GM19351 (cell line): ENCODE measurements at regions not wholly inside any gene's neighbourhood (a gene's known extent, or its start where the extent isn't known, plus 50 kb on each side); places are given as distances from the start of the nearest gene placed in this dataset.
"Not testable (repeated sequence)": the region's sequence is repeated elsewhere in the genome, so short reads cannot be mapped to it uniquely, and the experiment has no call there.

Experiments
- ATAC-seq: cut with Tn5 transposase; IDR thresholded peaks from one replicate; pipeline ENCODE4 v1.9.1; 2021; ENCODE audit warnings: mild to moderate bottlenecking, moderate library complexity; ENCODE audit not compliant: unreplicated experiment

DNA sequence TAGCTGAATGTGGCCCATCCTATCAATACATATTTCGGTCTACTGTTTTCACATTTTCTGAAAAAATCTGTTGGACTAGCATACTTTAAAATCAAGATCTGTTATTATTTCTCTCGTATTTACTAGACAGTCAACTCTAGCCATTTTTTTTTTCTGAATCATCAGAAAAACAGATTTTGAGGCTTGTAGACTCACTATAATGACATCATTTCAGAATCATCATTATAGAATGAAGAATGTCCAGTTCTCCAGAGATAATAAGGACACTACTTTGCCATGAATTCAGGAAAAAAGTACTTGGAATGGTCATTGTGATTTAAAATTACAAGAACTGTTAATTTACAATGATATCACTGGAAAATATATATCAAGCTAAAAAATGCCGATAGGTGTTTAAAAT lies 589.8 kb downstream of the KCNH5 start:
- no peak for ATAC-seq

DNA sequence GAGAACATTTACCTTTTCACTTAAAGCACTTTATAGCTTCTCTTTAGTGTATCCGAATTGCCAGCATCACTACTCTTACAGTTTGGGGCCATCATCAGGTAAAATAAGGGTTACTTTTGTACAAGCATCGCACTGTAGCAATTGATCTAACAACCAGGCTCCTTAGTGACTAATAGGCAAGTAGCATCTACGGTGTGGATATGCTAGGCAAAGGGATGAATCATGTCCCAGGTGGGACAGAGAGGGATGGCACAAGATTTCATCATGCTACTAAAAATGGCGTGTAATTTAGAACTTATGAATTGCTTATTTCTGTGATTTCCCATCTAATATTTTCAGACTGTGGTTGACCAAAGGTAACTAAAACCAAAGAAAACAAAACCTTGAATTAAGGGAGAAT lies 582.3 kb downstream of the KCNH5 start:
- ATAC-seq = no peak

DNA sequence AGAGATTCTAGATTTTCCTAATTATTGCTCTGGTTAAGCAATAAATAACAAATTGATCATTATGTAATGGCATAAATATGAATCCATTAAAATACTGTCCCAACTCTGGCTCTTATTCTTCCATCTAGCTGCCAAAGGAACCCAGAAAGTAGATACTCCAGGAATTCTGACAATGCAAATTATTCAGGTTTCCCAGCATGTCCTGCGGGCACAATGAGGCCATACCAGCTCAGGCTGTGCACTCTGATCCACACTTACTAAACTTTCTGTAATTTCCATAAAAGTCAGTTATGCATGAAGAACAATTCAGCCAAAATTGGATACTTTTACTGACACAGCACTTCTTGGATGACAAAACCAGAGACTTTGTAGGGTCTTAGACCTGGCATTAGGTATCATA lies 576.3 kb downstream of the KCNH5 start:
- no peak for ATAC-seq

DNA sequence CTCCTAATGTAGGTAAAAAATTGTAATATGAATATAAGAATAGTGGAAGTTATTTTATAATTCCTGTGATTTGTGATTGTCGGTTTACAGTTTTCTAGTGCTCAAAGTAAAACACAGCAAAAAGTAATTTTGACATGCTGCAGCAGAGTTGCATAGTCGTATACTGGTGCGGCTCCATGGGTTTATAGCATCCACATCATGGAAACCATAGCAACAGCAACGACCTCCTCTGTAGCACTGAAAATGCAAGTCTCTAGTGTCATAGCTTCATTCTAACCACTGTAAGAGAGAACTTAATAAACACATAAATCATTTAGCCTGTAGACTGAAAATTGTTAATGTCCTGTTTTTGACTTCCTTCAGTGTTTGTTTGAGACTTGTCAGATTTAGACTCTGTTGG lies 574.3 kb downstream of the KCNH5 start:
- no peak for ATAC-seq

DNA sequence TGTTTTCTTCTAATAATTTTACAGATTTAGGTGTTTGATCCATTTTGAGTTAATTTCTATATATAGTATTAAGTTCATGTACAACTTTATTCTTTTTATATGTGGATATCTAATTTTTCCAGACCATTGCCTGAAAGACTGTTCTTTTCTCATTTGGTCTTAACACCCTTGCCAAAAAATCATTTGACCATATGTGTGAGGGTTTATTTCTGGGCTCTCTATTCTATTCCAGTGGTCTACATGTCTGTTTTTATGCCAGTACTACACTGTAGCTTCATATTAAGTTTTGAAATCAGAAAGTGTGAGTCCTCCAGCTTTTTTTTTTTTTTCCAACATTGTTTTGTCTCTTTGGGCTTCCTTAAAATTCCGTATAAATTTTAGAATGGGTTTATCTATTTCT lies 554.1 kb downstream of the KCNH5 start:
- no peak for ATAC-seq

DNA sequence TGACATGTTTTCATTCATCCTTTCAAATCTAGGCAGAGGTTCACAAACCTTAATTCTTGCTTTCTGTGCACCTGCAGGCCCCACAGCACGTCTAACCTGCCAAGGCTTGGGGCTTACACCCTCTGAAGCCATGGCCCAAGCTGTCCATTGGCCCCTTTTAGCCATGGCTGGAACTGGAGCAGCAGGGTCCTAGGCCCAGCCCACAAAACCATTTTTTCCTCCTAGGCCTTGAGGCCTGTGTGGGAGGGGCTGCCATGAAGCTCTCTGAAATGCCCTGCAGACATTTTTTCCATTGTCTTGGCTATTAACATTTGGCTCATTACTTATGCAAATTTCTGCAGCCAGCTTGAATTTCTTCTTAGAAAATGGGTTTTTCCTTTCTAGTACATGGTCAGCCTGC lies 547.5 kb downstream of the KCNH5 start:
- ATAC-seq = no peak

DNA sequence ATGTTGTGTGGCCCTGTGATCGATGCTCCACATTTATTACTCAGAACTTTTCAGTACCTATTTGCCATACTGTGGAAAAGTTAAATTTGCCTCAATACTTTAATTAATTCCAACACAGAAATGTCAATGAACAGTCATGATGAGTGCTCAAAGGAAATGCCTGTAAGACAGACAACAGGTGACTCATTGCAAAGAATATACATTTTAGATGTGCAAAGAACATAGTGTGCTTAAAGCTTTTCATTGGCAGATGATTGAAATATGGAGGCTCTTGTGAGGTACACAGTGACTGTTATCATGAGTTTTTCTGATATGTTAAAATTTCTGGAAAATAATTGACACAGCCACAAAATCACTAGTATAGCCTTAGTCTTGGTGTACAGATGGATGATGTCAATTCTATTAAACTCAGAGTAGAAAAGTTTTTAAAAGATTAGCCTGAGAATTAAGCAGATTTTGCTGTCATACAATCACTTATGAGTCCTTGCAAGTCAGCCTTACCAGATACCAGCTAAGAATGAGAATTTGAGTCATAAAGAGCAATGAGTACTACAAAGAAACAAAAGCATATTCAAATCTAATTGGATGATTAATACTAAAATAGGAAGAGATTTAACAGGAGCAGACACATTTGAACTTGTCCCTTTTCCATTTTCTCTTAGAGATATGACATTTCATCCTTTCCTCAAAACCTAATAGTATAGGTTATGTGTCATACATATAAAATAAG lies 544.1 kb downstream of the KCNH5 start:
- no peak for ATAC-seq

DNA sequence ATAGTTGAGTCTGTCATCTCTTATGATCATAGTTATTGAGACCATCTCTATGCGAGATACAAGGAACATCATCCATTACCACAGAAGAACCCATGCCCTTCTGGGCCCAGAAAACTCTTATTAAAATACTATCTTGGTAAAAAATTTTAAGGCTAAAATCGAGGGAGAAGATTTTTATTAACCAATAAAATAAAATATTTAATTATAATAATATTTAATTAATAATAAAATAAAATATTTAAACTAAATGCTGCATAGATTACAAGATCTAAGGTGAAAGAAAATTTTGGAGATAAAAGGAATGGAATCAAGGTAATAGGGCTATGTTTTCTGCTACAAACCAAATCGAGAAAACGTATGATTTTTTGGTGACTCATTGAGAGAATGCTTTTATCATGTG lies 540.2 kb downstream of the KCNH5 start:
- ATAC-seq = no peak

DNA sequence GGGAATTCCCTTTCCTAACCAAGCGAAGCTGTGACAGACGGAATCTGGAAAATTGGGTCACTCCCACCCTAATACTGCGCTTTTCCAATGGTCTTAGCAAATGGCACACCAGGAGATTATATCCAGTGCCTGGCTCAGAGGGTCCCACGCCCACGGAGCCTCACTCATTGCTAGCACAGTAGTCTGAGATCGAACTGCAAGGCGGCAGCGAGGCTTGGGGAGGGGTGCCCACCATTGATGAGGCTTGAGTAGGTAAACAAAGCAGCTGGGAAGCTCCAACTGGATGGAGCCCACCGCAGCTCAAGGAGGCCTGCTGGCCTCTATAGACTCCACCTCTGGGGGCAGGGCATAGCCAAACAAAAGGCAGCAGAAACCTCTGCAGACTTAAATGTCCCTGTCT lies 523.9 kb downstream of the KCNH5 start:
- not testable (repeated sequence) for ATAC-seq

DNA sequence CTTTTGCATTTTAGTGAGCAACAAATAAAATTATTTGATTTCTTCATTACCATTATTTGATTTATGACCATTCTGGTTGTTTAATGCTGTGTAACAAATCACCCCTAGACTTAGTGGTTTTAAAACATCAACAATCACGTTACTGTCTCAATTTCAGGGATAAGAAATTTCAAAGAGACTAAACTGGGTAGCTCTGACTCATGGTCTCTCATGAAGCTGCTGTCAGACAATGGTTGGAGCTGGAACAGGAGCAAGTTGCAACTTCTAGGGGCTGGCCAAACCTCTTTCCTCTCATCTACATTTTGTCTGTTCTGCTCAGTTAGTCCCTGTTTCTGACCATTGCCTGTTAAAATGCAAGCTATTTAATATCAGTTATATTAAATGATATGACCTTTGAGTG lies 517.0 kb downstream of the KCNH5 start:
- ATAC-seq = no peak

DNA sequence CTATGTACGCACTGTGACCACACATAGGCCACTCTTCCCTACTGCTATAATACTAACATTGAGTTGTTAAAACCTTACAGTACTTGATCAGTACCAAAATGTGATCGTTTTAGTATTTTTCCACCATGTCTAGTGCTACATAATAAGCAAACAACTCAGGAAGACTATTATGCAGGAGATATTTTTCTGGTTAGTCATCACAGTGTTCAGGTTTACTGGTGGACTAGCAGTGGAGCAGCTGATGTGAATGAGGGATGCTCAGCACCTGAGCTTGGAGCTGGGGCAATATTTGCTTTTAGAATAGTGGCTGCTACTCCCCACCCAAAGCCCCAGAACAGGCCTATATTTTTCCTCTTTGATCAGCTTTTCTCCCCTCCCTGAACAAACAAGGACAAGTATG lies 513.1 kb downstream of the KCNH5 start:
- no peak for ATAC-seq

DNA sequence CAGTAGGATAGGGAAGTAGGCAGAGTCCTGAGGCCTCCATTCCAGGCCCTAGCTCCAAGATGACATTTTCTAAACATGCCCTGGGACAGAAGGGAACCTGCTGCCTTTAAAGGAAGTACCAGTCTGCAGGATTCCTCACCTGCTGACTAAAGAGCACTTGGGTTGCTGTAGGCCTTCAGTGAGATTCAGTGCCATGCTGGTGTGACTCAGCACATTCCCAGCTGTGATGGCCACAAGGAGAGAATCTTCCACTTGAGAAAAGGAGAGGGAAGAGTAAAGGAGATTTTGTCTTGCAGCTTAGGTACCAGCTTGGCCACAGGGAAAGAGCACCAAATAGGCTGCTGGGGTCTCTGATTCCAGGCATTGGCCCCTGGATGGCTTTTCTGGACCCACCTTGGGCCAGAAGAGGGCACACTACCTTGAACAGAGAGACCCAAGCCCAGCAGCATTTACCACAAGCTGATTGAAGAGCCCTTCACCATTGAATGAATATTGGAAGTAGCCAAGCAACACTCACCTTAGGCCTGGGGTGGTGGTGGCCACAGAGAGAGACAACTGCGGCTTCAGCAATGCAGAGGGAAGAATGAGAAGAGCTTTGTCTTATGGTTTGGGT lies 498.3 kb downstream of the KCNH5 start:
- ATAC-seq = no peak

DNA sequence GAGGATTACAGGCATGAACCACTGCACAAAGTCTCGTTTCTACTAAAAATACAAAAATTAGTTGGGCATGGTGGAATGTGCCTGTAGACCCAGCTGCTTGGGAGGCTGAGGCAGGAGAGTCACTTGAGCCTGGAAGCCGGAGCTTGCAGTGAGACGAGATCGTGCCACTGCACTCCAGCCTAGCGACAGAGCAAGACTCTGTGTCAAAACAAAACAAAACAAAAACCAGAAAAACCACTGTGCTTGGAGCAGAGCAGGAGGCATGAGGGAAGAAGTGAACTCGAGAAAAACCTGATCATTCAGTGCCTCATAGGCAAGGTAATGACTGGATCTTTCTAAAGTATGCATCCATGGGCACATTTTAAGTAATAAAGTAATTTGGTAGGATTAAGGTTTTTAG lies 487.8 kb downstream of the KCNH5 start:
- no peak for ATAC-seq

DNA sequence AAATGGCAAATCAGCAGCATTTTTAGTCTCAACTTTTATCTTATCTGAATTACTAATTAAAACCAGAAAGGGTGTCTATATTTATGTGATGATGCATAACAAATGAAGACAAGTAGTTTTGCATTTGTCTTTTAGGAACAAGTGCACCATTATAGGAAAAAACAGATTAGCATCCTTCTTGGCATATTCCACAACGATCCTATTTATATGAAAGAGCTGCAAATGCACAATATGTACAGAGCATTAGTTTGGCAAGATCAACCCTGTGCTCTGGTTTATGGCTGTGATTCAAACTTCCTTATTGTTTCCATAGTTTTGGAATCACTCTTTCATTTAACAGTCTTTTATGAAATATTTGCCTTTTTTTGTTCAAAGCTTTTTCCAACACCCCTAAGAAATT lies 486.8 kb downstream of the KCNH5 start:
- no peak for ATAC-seq

DNA sequence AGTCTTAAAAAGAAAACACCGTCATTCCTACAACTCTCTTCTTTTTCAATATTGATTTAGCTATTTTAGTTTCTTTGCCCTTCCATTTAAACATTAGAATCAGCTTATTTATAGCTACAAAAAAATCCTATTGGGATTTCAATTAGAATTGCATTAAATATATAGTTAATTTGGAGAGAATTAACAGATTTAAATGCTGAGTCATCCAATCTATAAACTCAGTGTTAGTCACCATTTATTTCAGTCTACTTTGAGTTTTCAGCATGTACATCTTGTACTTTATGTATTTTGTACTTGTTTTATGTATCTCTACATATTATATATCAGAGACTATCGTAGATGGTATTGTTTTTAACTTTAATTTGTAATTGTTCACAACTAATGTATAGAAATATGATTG lies 460.0 kb downstream of the KCNH5 start:
- no peak for ATAC-seq

DNA sequence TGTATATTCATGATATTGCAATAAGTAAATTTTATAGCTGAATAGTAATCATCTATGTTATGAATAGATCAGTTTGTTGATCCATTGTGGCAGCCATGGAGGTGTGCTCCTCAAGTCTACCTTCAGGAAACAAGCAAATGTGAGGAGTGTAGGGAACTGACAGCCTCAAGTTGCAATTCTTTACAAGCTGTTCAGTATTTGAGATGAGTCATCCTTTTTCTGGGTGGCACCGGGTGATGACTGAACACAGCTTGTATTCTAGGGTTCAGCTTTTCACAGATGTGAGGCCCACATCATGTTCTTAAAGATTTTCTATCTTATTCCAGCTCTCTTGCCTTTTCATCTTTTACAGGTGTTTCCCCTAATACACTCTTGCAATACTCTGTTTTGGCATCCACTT lies 452.4 kb downstream of the KCNH5 start:
- ATAC-seq = no peak

DNA sequence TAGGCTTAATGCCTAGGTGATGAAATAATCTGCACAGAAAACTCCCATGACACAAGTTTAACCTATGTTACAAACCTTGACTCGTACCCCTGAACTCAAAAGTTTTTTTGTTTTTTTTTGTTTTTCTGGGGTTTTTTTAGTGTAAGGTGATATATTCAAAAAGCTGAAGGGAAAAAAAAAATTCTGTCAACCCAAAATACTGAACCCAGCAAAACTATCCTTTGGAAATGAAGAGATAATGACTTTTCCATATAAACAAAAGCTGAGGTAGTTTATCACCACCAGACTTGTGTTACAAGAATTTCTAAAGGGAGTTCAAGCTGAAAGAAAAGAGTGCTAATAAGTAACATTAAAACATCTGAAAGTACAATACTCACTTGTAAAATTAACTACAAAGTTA lies 448.1 kb downstream of the KCNH5 start:
- no peak for ATAC-seq

DNA sequence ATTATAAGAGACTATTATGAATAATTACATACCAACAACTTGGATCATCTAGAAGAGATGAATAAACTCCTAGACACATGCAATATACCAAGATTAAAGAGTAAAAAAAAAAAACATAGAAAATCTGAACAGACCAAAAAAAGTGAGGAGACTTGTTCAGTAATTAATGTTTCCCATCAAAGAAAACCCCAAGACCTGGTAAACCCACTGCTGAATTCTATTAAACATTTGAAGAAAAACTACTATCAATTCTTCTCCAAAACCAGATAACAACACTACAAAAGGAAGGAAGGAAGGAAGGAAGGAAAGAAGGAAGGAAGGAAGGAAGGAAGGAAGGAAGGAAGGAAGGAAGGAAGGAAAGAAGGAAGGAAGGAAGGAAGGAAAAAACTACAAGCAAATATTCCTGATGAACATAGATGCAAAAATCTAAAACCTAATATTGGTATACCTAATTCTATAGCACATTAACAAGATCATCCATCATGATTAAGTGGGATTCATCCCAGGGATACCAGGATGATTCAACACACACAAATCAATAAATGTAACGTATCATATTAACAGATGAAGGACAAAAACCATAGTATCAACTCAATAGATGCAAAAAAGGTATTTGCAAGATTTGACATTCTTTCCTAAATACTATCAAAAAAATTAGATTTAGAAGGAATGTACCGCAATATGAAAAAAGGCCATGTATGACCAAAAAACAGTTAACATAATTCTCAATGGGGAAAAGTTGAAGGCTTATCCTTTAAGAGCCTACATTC lies 445.5 kb downstream of the KCNH5 start:
- no peak for ATAC-seq

DNA sequence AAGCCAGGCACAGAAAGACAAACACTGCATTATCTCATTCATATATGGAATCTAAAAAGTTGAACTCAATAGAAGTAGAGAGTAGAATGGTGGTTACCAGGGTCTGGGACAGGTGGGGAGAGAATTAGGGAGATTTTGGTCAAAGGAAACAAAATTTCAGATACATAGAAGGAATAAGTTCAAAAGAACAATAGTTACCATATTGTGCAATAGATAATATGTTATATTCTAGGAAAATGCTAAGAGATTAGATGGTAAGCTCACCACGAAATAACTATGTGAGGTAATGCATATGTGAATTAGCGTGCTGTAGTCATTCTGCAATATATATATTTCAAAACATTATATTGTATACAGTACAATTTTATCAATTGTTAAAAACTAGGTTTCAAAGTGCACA lies 442.5 kb downstream of the KCNH5 start:
- no peak for ATAC-seq

DNA sequence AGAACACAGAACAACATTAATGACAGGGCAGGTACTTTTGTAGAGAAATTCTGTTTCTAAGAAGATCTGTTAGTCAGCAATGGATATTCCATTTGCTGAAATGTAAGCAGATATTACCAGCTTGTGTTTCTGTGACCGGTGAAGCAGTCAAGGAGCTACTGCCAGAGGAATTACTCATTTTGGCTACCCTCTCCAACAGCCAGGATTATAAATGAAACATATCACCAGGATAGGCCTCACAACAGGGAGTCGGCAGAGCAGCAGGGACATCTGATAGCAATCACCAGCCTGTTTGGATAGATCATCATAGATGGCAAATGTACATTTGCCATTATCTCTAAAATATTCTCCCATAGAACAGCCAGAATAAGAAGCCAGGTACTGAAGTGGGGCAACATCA lies 440.7 kb downstream of the KCNH5 start:
- ATAC-seq = no peak

DNA sequence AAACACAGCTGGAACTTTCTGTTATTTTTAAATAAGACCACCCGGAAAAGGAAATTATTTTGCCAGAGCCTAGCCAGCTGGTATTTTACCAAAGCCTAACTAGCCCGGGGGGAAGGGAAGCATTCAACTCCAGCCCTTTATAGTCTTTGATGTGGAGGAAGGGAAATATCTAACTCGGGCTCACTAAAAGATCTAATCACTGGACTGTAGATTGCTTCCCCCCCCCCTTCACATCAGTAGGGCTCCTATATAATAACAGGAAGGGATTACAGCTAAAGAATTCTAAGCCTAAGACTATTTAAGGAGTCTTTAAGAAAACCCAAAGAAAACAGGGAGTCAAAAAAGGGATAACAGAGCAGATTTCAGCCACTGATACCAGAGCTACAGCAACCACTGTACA lies 431.1 kb downstream of the KCNH5 start:
- no peak for ATAC-seq

DNA sequence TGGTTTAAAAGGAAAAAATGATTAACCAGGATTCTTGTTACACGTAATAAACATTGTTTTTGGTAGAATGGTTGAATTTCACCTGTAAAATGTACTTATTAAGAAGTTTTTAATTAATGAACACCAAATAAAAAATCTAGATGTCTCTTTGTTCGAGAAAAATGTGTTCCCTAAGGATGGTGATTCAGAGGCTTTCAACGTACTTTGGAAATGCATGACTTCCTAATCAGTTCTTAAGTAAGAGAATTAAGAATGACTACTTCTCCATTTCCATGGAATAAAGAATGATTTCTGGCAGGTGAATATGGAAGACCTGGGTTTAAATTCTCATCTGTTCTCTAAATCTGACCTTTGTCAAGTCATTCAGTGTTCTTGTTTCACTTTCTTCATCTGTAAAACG lies 428.6 kb downstream of the KCNH5 start:
- no peak for ATAC-seq
